Panc1 (cell line): ENCODE measurements at regions not wholly inside any gene's neighbourhood (a gene's known extent, or its start where the extent isn't known, plus 50 kb on each side); places are given as distances from the start of the nearest gene placed in this dataset.
"Not testable (repeated sequence)": the region's sequence is repeated elsewhere in the genome, so short reads cannot be mapped to it uniquely, and the experiment has no call there.

Source experiments
- ATAC-seq: fragments of 200-7000 bp; cut with Tn5 transposase; 2 replicates; pipeline ENCODE4 v1.9.1; 2020; ENCODE audit warnings: mild to moderate bottlenecking, moderate library complexity
- BruUV-seq: library from RNA; stranded (reverse); fragments of 400-500 nt; replicated peaks from 2 replicates; lab custom pipeline; 2021; lab: Mats Ljungman, UMichigan
- CTCF ChIA-PET: fragments of 300-600 bp; sonication (Branson Sonifier 250); formaldehyde crosslinking; loops from one replicate; lab custom pipeline; 2022; ENCODE audit warnings: antibody characterized with exemption; lab: Charles Lee
- POLR2A ChIA-PET: fragments of 300-600 bp; sonication (Branson Sonifier 250); formaldehyde crosslinking; loops from one replicate; lab custom pipeline; 2022; ENCODE audit warnings: antibody characterized with exemption; lab: Charles Lee
- DNase-seq: peaks from one replicate; pipeline ENCODE4 v3.0.0-alpha.2; 2010; ENCODE audit warnings: low read depth, low spot score
- H3K27ac ChIP-seq: 2 replicates; pipeline ENCODE4 v1.5.1; 2011; ENCODE audit warnings: mild to moderate bottlenecking, low read length, inconsistent platforms
- H3K27me3 ChIP-seq: fragments of 200-500 bp; sonication (Bioruptor generic); 2 replicates; pipeline ENCODE4 v1.6.0; 2014; ENCODE audit warnings: low read length, inconsistent platforms; ENCODE audit not compliant: control insufficient read depth, insufficient read depth
- H3K36me3 ChIP-seq: fragments of 200-500 bp; sonication (Bioruptor generic); 2 replicates; pipeline ENCODE4 v1.5.1; 2014; ENCODE audit warnings: inconsistent platforms, mild to moderate bottlenecking, low read length, moderate library complexity; ENCODE audit not compliant: control insufficient read depth, insufficient read depth
- H3K4me1 ChIP-seq: 2 replicates; pipeline ENCODE4 v1.5.1; 2011; ENCODE audit warnings: inconsistent platforms, mild to moderate bottlenecking, low read length, moderate library complexity; ENCODE audit not compliant: control insufficient read depth, insufficient read depth
- H3K4me3 ChIP-seq, 2 experiments: 2 replicates each; pipeline ENCODE4 v1.5.1; 2011 to 2012; ENCODE audit warnings: low read depth in 2 of 2, low read length in 2 of 2, mild to moderate bottlenecking in 2 of 2, inconsistent platforms in 1 of 2, moderate library complexity in 1 of 2
- H3K9me3 ChIP-seq: fragments of 200-500 bp; sonication (Bioruptor generic); 2 replicates; pipeline ENCODE4 v1.5.1; 2014; ENCODE audit warnings: low read depth, mild to moderate bottlenecking, inconsistent platforms, low read length, moderate library complexity; ENCODE audit not compliant: control insufficient read depth, insufficient read depth
- CTCF ChIP-seq: fragments of 450-650 bp; IDR thresholded peaks from 2 replicates; pipeline ENCODE4 v1.5.1; 2017; ENCODE audit warnings: mild to moderate bottlenecking
- POLR2AphosphoS5 ChIP-seq: IDR thresholded peaks from 2 replicates; pipeline ENCODE4 v1.6.1; 2012; ENCODE audit warnings: mild to moderate bottlenecking, low read depth, low read length, moderate library complexity
- REST ChIP-seq, 2 experiments: IDR thresholded peaks; 2 replicates each; pipeline ENCODE4 v1.6.1; 2011 to 2012; ENCODE audit warnings: low read depth in 2 of 2, control low read depth in 1 of 2, low read length in 1 of 2, mild to moderate bottlenecking in 1 of 2, moderate library complexity in 1 of 2; ENCODE audit not compliant: insufficient read depth in 1 of 2
- SIN3A ChIP-seq: IDR thresholded peaks from 2 replicates; pipeline ENCODE4 v1.6.1; 2012; ENCODE audit warnings: low read depth, mild to moderate bottlenecking, low read length, moderate library complexity, borderline replicate concordance; ENCODE audit not compliant: insufficient read depth
- TCF7L2 ChIP-seq: IDR thresholded peaks from 2 replicates; pipeline ENCODE4 v1.6.1; 2011; ENCODE audit warnings: mild to moderate bottlenecking, low read depth, low read length, inconsistent platforms
- in situ Hi-C: cut with HindIII; loops from 2 replicates; pipeline ENCODE4 v1.10.0; 2016; ENCODE audit warnings: low sequenced_read_pairs, low pct_unique_long_range_greater_than_20kb
- intact Hi-C: fragments of 100-400 bp; cut with micrococcal nuclease; formaldehyde crosslinking; loops from one replicate; pipeline ENCODE4 v1.10.0; 2022; ENCODE audit not compliant: unreplicated experiment

- TF ChIP-seq POLR2AphosphoS5 (no peak), CTCF (no peak), TCF7L2 (no peak), REST (IDR thresholded peaks at IDR 0.05; ENCODE audit: insufficient read depth in 1 of 2, low read depth in 2 of 2, low read length in 1 of 2) (no peak), SIN3A (no peak)
- no peaks in the 10 kb centered on the region; the same call in 1 of the 2 replicates for H3K9me3 ChIP-seq
- POLR2A ChIA-PET = no interaction called here
- intact Hi-C loops = no loop called here
- no peak for DNase-seq
- CTCF ChIA-PET = no interaction called here
- H3K27ac ChIP-seq = no peak overlapping the region
- H3K4me3 ChIP-seq = no peak overlapping the region
- BruUV-seq = no TSS peak
- in situ Hi-C loops = no loop called here
- no peaks in the 10 kb centered on the region for H3K36me3 ChIP-seq
- H3K27me3 ChIP-seq = no peaks in the 10 kb centered on the region; the same call in 1 of the 2 replicates
- no peak for ATAC-seq
- no peaks in the 10 kb centered on the region for H3K4me1 ChIP-seq
These were observed 667.0 kb downstream of the TYW1 start for GRCh38 chr7:67663644-67664043.

GRCh38 chr7:67666359-67666758, 669.7 kb downstream of the TYW1 start:
- intact Hi-C loops = not testable (repeated sequence)

GRCh38 chr7:67671006-67671548, 674.4 kb downstream of the TYW1 start:
- H3K4me3 ChIP-seq = no peak overlapping the region
- ChIA-PET POLR2A (no interaction called here), CTCF (no interaction called here)
- peaks cover 7% of the 10 kb centered on the region; the same call in 1 of the 2 replicates for H3K9me3 ChIP-seq
- H3K4me1 ChIP-seq = no peaks in the 10 kb centered on the region
- no peak overlapping the region for H3K27ac ChIP-seq
- in situ Hi-C loops (no loop called here), intact Hi-C loops (no loop called here)
- no peak for TF ChIP-seq POLR2AphosphoS5
- no peak for TF ChIP-seq CTCF
- no peak for TF ChIP-seq SIN3A
- TF ChIP-seq TCF7L2 = no peak
- TF ChIP-seq REST (IDR thresholded peaks at IDR 0.05; ENCODE audit: insufficient read depth in 1 of 2, low read depth in 2 of 2, low read length in 1 of 2) = no peak
- no peaks in the 10 kb centered on the region for H3K36me3 ChIP-seq
- ATAC-seq = no peak
- no peak for DNase-seq
- H3K27me3 ChIP-seq = no peaks in the 10 kb centered on the region
- no TSS peak for BruUV-seq

More at GRCh38 chr7:67666359-67666758, 669.7 kb downstream of the TYW1 start:
- in situ Hi-C loops, H3K27me3 ChIP-seq, BruUV-seq, DNase-seq, ATAC-seq, H3K4me3 ChIP-seq, POLR2A ChIA-PET, H3K9me3 ChIP-seq, H3K27ac ChIP-seq, CTCF ChIA-PET, H3K36me3 ChIP-seq, H3K4me1 ChIP-seq: not testable (repeated sequence)
